Jurkat, Clone E6-1 (cell line): ENCODE measurements at regions not wholly inside any gene's neighbourhood (a gene's known extent, or its start where the extent isn't known, plus 50 kb on each side); places are given as distances from the start of the nearest gene placed in this dataset.
A peak's percentile ranks its signal among the peaks of the same experiment; 100 is the strongest.
"Not testable (repeated sequence)": the region's sequence is repeated elsewhere in the genome, so short reads cannot be mapped to it uniquely, and the experiment has no call there.

Experiments
- DNase-seq: peaks from one replicate; pipeline ENCODE4 v3.0.0-alpha.2; 2011; ENCODE audit warnings: low read depth, low spot score
- H3K4me3 ChIP-seq: 2 replicates; pipeline ENCODE4 v1.5.1; 2011; ENCODE audit warnings: mild to moderate bottlenecking, low read length, control low read depth, moderate library complexity

GRCh38 chr15:81882504-81882903 lies 163.3 kb downstream of the MEX3B start:
- DNase-seq = no peak

GRCh38 chr15:81880833-81881232 lies 165.0 kb downstream of the MEX3B start:
- no peak overlapping the region for H3K4me3 ChIP-seq
- DNase-seq = no peak

More at GRCh38 chr15:81882504-81882903, 163.3 kb downstream of the MEX3B start:
- no peak overlapping the region for H3K4me3 ChIP-seq

GRCh38 chr15:81880314-81880713 lies 165.5 kb downstream of the MEX3B start:
- DNase-seq = no peak
- no peak overlapping the region for H3K4me3 ChIP-seq

- H3K4me3 ChIP-seq, DNase-seq: not testable (repeated sequence)
These were observed 170.1 kb downstream of the MEX3B start for GRCh38 chr15:81875717-81876116.

- not testable (repeated sequence) for H3K4me3 ChIP-seq, DNase-seq
These were observed 175.1 kb downstream of the MEX3B start for GRCh38 chr15:81870746-81871106.

- not testable (repeated sequence) for DNase-seq, H3K4me3 ChIP-seq
These were observed 175.6 kb downstream of the MEX3B start for GRCh38 chr15:81870062-81870745.

- DNase-seq = no peak
- H3K4me3 ChIP-seq = no peak overlapping the region
These were observed 176.5 kb downstream of the MEX3B start for GRCh38 chr15:81869161-81869954.

- DNase-seq = no peak
- no peak overlapping the region for H3K4me3 ChIP-seq
These were observed 179.8 kb downstream of the MEX3B start for GRCh38 chr15:81865850-81866537.

- H3K4me3 ChIP-seq = no peak overlapping the region
- no peak for DNase-seq
These were observed 182.7 kb downstream of the MEX3B start for GRCh38 chr15:81863162-81863561.

GRCh38 chr15:81859737-81860516 lies 185.9 kb downstream of the MEX3B start:
- no peak for DNase-seq
- H3K4me3 ChIP-seq = no peak overlapping the region

- no peak for DNase-seq
- no peak overlapping the region for H3K4me3 ChIP-seq
These were observed 187.2 kb downstream of the MEX3B start for GRCh38 chr15:81858586-81858985.

GRCh38 chr15:81858136-81858535 lies 187.7 kb downstream of the MEX3B start:
- no peak for DNase-seq
- H3K4me3 ChIP-seq = no peak overlapping the region

GRCh38 chr15:81856634-81857026 lies 189.2 kb downstream of the MEX3B start:
- no peak overlapping the region for H3K4me3 ChIP-seq
- no peak for DNase-seq

GRCh38 chr15:81856001-81856633 lies 189.7 kb downstream of the MEX3B start:
- no peak for DNase-seq
- H3K4me3 ChIP-seq = no peak overlapping the region

- DNase-seq = no peak
- H3K4me3 ChIP-seq = no peak overlapping the region
These were observed 192.6 kb downstream of the MEX3B start for GRCh38 chr15:81853150-81853748.

GRCh38 chr15:81852411-81853149 lies 193.2 kb downstream of the MEX3B start:
- no peak for DNase-seq
- H3K4me3 ChIP-seq = no peak overlapping the region

- H3K4me3 ChIP-seq = no peak overlapping the region
- no peak for DNase-seq
These were observed 194.1 kb downstream of the MEX3B start for GRCh38 chr15:81851757-81852156.

GRCh38 chr15:81851325-81851724 lies 194.5 kb downstream of the MEX3B start:
- peak; percentile 42 for DNase-seq
- H3K4me3 ChIP-seq = no peak overlapping the region
